Spleen (tissue), 11 donors: ENCODE measurements at regions not wholly inside any gene's neighbourhood (a gene's known extent, or its start where the extent isn't known, plus 50 kb on each side); places are given as distances from the start of the nearest gene placed in this dataset.

Experiments used
- DNase-seq: peaks from one replicate; pipeline ENCODE4 v3.0.0-alpha.2; 2020
- H3K27ac ChIP-seq, 8 donors: fragments of 200-600 bp; sonication (generic) in 7 of 8; 1 replicate in 4 of 8; 2 replicates in 4 of 8; pipeline versions ENCODE4 v1.5.0 to v1.8.0; 2016 to 2021; ENCODE audit warnings: inconsistent platforms in 4 of 8, mild to moderate bottlenecking in 4 of 8, moderate library complexity in 1 of 8
- H3K27me3 ChIP-seq, 7 donors: fragments of 200-600 bp; sonication (generic) in 6 of 7; replicated peaks in 1 of 7; 1 replicate in 4 of 7; 2 replicates in 3 of 7; pipeline versions ENCODE4 v1.5.0 to v1.8.0; 2016 to 2021; ENCODE audit warnings: inconsistent platforms in 3 of 7, mild to moderate bottlenecking in 1 of 7
- H3K36me3 ChIP-seq, 6 donors: fragments of 200-600 bp; sonication (generic) in 5 of 6; 1 replicate in 4 of 6; 2 replicates in 2 of 6; pipeline versions ENCODE4 v1.5.0 to v1.8.0; 2016 to 2021; ENCODE audit warnings: inconsistent platforms in 2 of 6
- H3K4me1 ChIP-seq, 6 donors: fragments of 200-600 bp; sonication (generic) in 5 of 6; 1 replicate in 3 of 6; 2 replicates in 3 of 6; pipeline versions ENCODE4 v1.5.0 to v1.8.0; 2016 to 2021; ENCODE audit warnings: inconsistent platforms in 3 of 6
- H3K4me3 ChIP-seq, 8 donors: fragments of 200-600 bp; sonication (generic) in 7 of 8; 1 replicate in 4 of 8; 2 replicates in 4 of 8; pipeline versions ENCODE4 v1.5.0 to v1.8.0; 2016 to 2021; ENCODE audit warnings: inconsistent platforms in 4 of 8, mild to moderate bottlenecking in 4 of 8, moderate library complexity in 2 of 8
- H3K9me3 ChIP-seq, 8 donors: fragments of 200-600 bp; sonication (generic) in 7 of 8; 1 replicate in 4 of 8; 2 replicates in 4 of 8; pipeline versions ENCODE4 v1.5.0 to v1.8.0; 2016 to 2021; ENCODE audit warnings: inconsistent platforms in 4 of 8
- POLR2A ChIP-seq, 3 donors: fragments of 450-650 bp; IDR thresholded peaks; one replicate each; pipeline ENCODE4 v1.5.1; 2017; ENCODE audit warnings: antibody characterized with exemption in 3 of 3, mild to moderate bottlenecking in 1 of 3
- POLR2AphosphoS5 ChIP-seq, 3 donors: sonication (generic); formaldehyde crosslinking; IDR thresholded peaks; one replicate each; pipeline ENCODE4 v1.5.1; 2017; ENCODE audit warnings: antibody characterized with exemption in 3 of 3
- WGBS, 5 donors: extraction: QIAGEN DNeasy Blood & Tissue Kit in 3 of 5; methylation state at CpG; one replicate each; pipeline versions ENCODE4 v1.1.5 to v1.1.7; 2013 to 2018; 5-methylcytosine and 5-hydroxymethylcytosine counted together
- intact Hi-C: fragments of 100-400 bp; cut with DNase I; formaldehyde crosslinking; loops from one replicate; pipeline ENCODE4 v1.15.0; 2023; ENCODE audit warnings: low total_unique reads
- TF ChIP-seq, protein P1 (sequence below), 11 experiments: fragments of 200-600 bp in 7 of 11; fragments of 450-650 bp in 4 of 11; sonication (generic) in 4 of 11; IDR thresholded peaks in 8 of 11; conservative IDR thresholded peaks in 3 of 11; 1 replicate in 7 of 11; 2 replicates in 4 of 11; pipeline versions ENCODE4 v1.4.0 to v1.8.0; 2016 to 2021; ENCODE audit warnings: antibody characterized with exemption in 11 of 11, inconsistent platforms in 4 of 11, mild to moderate bottlenecking in 1 of 11
- donor health status: healthy with polysubstance abuse.
- donor health status: DM: no; HTN: no; CAD: no; lungs with moderate emphysema.
- donor health status: DM: no; HTN: no; CAD: no.
- donor health status: Bipolar disorder and iron deficiency.
- donor health status: healthy.
- donor health status: DM: no; HTN: no; CAD: no.
- donor health status: DM: yes; HTN: yes; CAD: no.

DNA sequence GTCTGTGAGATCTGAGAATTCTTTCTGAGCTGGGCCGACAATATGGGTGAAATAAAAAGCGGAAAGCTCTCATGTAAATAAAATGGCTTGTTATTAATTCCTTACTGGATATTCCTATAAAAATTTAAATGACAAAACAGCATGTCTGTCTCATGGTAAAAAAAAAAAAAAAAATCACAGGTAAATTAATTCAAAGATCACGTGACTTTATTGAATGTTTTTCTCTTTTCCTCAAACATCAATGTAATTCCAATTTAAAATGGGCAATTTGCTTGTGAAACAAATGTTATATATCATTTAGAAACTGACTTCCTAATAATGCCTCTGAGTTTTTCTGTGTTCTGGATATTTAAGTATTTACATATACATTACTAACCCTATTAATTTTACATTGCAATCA lies 280.3 kb downstream of the NR2F2 start:
- Histone ChIP-seq H3K36me3 (no peaks in the 10 kb centered on the region), H3K9me3 (peaks cover 0 to 20% (median 10%) of the 10 kb centered on the region in 8 donors), H3K4me3 (no peak overlapping the region), H3K27me3 (no peaks in the 10 kb centered on the region), H3K4me1 (no peaks in the 10 kb centered on the region), H3K27ac (no peak overlapping the region)
- no peak for DNase-seq
- no peak for TF ChIP-seq POLR2A (IDR thresholded peaks at IDR 0.05)
- TF ChIP-seq POLR2AphosphoS5 (IDR thresholded peaks at IDR 0.05): no peak
- TF ChIP-seq, protein P1, sequence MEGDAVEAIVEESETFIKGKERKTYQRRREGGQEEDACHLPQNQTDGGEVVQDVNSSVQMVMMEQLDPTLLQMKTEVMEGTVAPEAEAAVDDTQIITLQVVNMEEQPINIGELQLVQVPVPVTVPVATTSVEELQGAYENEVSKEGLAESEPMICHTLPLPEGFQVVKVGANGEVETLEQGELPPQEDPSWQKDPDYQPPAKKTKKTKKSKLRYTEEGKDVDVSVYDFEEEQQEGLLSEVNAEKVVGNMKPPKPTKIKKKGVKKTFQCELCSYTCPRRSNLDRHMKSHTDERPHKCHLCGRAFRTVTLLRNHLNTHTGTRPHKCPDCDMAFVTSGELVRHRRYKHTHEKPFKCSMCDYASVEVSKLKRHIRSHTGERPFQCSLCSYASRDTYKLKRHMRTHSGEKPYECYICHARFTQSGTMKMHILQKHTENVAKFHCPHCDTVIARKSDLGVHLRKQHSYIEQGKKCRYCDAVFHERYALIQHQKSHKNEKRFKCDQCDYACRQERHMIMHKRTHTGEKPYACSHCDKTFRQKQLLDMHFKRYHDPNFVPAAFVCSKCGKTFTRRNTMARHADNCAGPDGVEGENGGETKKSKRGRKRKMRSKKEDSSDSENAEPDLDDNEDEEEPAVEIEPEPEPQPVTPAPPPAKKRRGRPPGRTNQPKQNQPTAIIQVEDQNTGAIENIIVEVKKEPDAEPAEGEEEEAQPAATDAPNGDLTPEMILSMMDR (IDR thresholded peaks at IDR 0.05 in 8 of 11, conservative IDR thresholded peaks at IDR 0.05 in 3 of 11): no peak
- intact Hi-C loops: no loop called here
- WGBS, 5 donors: 76 to 87% (median 82%) methylated on average over 3 of the region's 3 CpGs

DNA sequence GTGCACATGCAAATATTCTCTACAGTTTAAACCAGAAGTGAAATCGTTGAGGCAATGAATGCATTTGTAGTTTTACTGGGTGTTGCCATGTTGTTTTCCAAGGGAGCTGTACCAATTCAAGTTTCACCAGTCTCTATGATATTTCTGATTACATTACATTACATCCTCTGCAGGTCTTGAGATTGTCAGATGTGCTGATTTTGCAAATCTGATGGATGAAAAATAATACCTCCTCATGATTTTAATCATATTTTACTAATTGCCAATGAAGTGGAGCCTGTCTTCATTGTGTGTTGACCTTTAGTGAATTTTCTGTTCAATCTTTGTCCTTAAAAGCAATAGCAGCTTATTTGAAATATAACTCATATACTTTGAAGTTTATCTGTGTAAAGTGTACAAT lies 282.4 kb downstream of the NR2F2 start:
- H3K27ac ChIP-seq: no peak overlapping the region
- no peaks in the 10 kb centered on the region for H3K36me3 ChIP-seq
- DNase-seq: no peak
- intact Hi-C loops: no loop called here
- WGBS, 5 donors: 55 to 80% (median 60%) methylated on average over 1 of the region's 1 CpG
- no peak overlapping the region for H3K4me3 ChIP-seq
- no peaks in the 10 kb centered on the region for H3K4me1 ChIP-seq
- no peaks in the 10 kb centered on the region for H3K27me3 ChIP-seq
- peaks cover 0 to 20% (median 10%) of the 10 kb centered on the region in 8 donors for H3K9me3 ChIP-seq
- no peak for TF ChIP-seq POLR2AphosphoS5 (IDR thresholded peaks at IDR 0.05)

DNA sequence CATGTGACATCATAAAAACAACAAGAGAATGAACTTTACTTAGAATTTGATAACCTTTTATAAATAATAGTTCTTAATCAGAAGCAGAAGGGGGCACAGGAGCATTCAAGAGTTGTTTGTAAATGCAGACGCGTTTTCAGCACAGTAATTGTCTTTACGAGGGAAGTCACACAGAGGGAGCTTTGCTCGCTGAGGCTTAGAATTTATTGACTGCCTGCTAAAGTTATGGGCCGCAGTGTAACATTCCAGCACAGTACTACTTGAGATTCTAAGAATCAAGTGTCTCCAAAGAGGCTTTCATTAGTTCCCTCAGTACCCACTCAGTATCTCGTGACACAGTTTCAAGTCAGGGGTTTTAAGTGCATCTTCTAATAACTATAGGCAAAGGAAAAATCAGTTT lies 288.7 kb downstream of the NR2F2 start:
- TF ChIP-seq POLR2AphosphoS5 (IDR thresholded peaks at IDR 0.05) (no peak), POLR2A (IDR thresholded peaks at IDR 0.05) (no peak)
- TF ChIP-seq, protein P1 (IDR thresholded peaks at IDR 0.05 in 8 of 11, conservative IDR thresholded peaks at IDR 0.05 in 3 of 11): no peak
- no peaks in the 10 kb centered on the region for H3K27me3 ChIP-seq
- H3K36me3 ChIP-seq: no peaks in the 10 kb centered on the region
- intact Hi-C loops: no loop called here
- no peaks in the 10 kb centered on the region for H3K4me1 ChIP-seq
- no peak overlapping the region for H3K4me3 ChIP-seq
- WGBS, 5 donors: 33 to 51% (median 42%) methylated on average over 6 of the region's 6 CpGs
- no peak overlapping the region for H3K27ac ChIP-seq
- no peak for DNase-seq
- peaks cover 0 to 8% (median 3%) of the 10 kb centered on the region in 8 donors for H3K9me3 ChIP-seq

DNA sequence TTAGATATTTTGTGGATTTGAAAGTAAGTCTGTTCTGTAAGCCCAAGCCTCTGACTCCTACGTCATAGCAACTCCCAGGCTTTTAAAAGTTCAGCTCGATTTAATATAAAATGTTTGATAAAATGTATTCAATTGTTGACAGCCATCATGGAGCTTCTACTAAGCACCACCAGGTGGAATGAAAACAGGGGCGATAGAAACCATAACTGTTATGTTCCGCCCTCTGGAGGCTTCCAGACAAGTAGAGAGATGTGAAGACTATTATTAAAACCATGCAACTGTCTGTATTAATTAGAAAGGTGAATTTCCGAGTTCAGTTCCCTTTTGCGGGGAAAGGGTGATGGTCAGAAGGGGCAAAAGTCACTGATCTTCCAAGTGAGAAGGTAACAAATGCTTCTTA lies 292.2 kb downstream of the NR2F2 start:
- no peaks in the 10 kb centered on the region for H3K9me3 ChIP-seq
- no peak for TF ChIP-seq POLR2A (IDR thresholded peaks at IDR 0.05)
- no peak for TF ChIP-seq POLR2AphosphoS5 (IDR thresholded peaks at IDR 0.05)
- TF ChIP-seq, protein P1 (IDR thresholded peaks at IDR 0.05 in 8 of 11, conservative IDR thresholded peaks at IDR 0.05 in 3 of 11): no peak
- DNase-seq: no peak
- no peak overlapping the region for H3K27ac ChIP-seq
- peaks cover 0 to 9% (median 0%) of the 10 kb centered on the region in 6 donors for H3K4me1 ChIP-seq
- intact Hi-C loops: no loop called here
- H3K27me3 ChIP-seq: no peaks in the 10 kb centered on the region
- 78 to 91% (median 85%) methylated on average over 6 of the region's 6 CpGs for WGBS, 5 donors
- no peak overlapping the region for H3K4me3 ChIP-seq
- no peaks in the 10 kb centered on the region for H3K36me3 ChIP-seq

DNA sequence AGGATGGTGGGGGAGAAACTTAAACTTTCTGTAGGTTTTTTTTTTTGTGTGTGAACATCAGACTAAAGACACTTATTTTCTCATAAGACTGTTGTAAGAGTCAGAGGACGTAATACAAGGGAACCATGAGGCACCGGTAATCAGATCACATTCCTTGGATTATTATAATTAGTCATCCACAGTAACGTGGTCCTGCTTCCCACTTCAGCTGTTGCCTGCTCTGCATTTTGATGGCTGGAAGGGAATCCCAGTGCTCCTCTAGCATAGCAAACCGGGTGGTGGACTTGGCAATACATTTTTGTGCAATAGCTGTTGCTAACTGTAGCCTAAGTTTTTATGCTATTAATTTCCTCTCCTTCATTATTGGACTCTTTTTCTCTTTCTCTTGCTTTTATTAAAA lies 294.8 kb downstream of the NR2F2 start:
- Histone ChIP-seq H3K27ac (no peak overlapping the region), H3K9me3 (no peaks in the 10 kb centered on the region), H3K4me3 (no peak overlapping the region), H3K36me3 (no peaks in the 10 kb centered on the region), H3K27me3 (no peaks in the 10 kb centered on the region), H3K4me1 (peaks cover 0 to 9% (median 0%) of the 10 kb centered on the region in 6 donors)
- intact Hi-C loops: no loop called here
- DNase-seq: no peak
- 75 to 85% (median 80%) methylated on average over 4 of the region's 4 CpGs for WGBS, 5 donors
- TF ChIP-seq POLR2A (IDR thresholded peaks at IDR 0.05): no peak
- no peak for TF ChIP-seq POLR2AphosphoS5 (IDR thresholded peaks at IDR 0.05)
- TF ChIP-seq, protein P1 (IDR thresholded peaks at IDR 0.05 in 8 of 11, conservative IDR thresholded peaks at IDR 0.05 in 3 of 11): no peak
